Loucy (cell line): ENCODE measurements at regions not wholly inside any gene's neighbourhood (a gene's known extent, or its start where the extent isn't known, plus 50 kb on each side); places are given as distances from the start of the nearest gene placed in this dataset.

Experiments used
- EZH2phosphoT487 ChIP-seq: fragments of 200-600 bp; IDR thresholded peaks from 2 replicates; pipeline ENCODE4 v1.6.1; 2018; ENCODE audit warnings: antibody characterized with exemption, mild to moderate bottlenecking, moderate library complexity, borderline replicate concordance
- TF ChIP-seq, protein P1 (sequence below): fragments of 200-600 bp; sonication (generic); conservative IDR thresholded peaks from 2 replicates; pipeline ENCODE4 v1.5.1; 2014; ENCODE audit warnings: mild to moderate bottlenecking, antibody characterized with exemption, low read length

GRCh38 chr17:15893658-15894024, 51.3 kb upstream of the ADORA2B start:
- TF ChIP-seq, protein P1, sequence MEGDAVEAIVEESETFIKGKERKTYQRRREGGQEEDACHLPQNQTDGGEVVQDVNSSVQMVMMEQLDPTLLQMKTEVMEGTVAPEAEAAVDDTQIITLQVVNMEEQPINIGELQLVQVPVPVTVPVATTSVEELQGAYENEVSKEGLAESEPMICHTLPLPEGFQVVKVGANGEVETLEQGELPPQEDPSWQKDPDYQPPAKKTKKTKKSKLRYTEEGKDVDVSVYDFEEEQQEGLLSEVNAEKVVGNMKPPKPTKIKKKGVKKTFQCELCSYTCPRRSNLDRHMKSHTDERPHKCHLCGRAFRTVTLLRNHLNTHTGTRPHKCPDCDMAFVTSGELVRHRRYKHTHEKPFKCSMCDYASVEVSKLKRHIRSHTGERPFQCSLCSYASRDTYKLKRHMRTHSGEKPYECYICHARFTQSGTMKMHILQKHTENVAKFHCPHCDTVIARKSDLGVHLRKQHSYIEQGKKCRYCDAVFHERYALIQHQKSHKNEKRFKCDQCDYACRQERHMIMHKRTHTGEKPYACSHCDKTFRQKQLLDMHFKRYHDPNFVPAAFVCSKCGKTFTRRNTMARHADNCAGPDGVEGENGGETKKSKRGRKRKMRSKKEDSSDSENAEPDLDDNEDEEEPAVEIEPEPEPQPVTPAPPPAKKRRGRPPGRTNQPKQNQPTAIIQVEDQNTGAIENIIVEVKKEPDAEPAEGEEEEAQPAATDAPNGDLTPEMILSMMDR, result no peak
- no peak for TF ChIP-seq EZH2phosphoT487
